HEK293 (cell line): ENCODE measurements at regions not wholly inside any gene's neighbourhood (a gene's known extent, or its start where the extent isn't known, plus 50 kb on each side); places are given as distances from the start of the nearest gene placed in this dataset.

ENCODE experiments used
- CTCF ChIA-PET: fragments of 350-600 bp; formaldehyde crosslinking; extraction: SDS; loops from one replicate; lab custom pipeline; 2021; ENCODE audit warnings: antibody characterized with exemption; lab: Yijun Ruan, JAX
- POLR2A ChIA-PET: fragments of 300-600 bp; formaldehyde crosslinking; extraction: SDS; loops from one replicate; lab custom pipeline; 2020; ENCODE audit warnings: antibody characterized with exemption, inconsistent platforms; lab: Yijun Ruan, JAX
- H3K27ac ChIP-seq: fragments of 200-500 bp; sonication (Bioruptor generic); 2 replicates; pipeline ENCODE4 v1.5.1; 2014; ENCODE audit warnings: low read depth, low read length, control low read depth, inconsistent platforms; ENCODE audit errors: extremely low read depth
- H3K36me3 ChIP-seq, 2 experiments: fragments of 200-500 bp in 1 of 2; sonication (Bioruptor generic) in 1 of 2; 1 replicate in 1 of 2; 2 replicates in 1 of 2; pipeline ENCODE4 v1.5.1; 2014 to 2017; ENCODE audit warnings: inconsistent platforms in 2 of 2, low read length in 2 of 2; ENCODE audit not compliant: control insufficient read depth in 2 of 2, insufficient read depth in 1 of 2
- H3K4me1 ChIP-seq: fragments of 200-500 bp; sonication (Bioruptor generic); 2 replicates; pipeline ENCODE4 v1.5.1; 2014; ENCODE audit warnings: mild to moderate bottlenecking, low read length, inconsistent platforms; ENCODE audit not compliant: control insufficient read depth, insufficient read depth
- H3K4me3 ChIP-seq: 2 replicates; pipeline ENCODE4 v1.5.1; 2011; ENCODE audit warnings: low read depth, mild to moderate bottlenecking, control low read depth, low read length, moderate library complexity
- H3K9me3 ChIP-seq: fragments of 200-500 bp; sonication (Bioruptor generic); 2 replicates; pipeline ENCODE4 v1.5.1; 2014; ENCODE audit warnings: low read depth, low read length, inconsistent platforms; ENCODE audit not compliant: control insufficient read depth, insufficient read depth
- GLI2 ChIP-seq: fragments of 450-650 bp; formaldehyde crosslinking; IDR thresholded peaks from 2 replicates; pipeline ENCODE4; 2017; ENCODE audit warnings: missing biosample characterization, missing genetic modification characterization, low read depth, borderline replicate concordance
- MEIS1 ChIP-seq: sonication (generic); formaldehyde crosslinking; IDR thresholded peaks from 2 replicates; pipeline ENCODE4 v1.8.1; 2022; ENCODE audit warnings: missing genetic modification reagents, mild to moderate bottlenecking, borderline replicate concordance
- REPIN1 ChIP-seq: fragments of 450-650 bp; formaldehyde crosslinking; IDR thresholded peaks from 2 replicates; pipeline ENCODE4 v1.5.1; 2017; ENCODE audit warnings: missing biosample characterization, missing genetic modification characterization, low read depth
- TRIM28 ChIP-seq: IDR thresholded peaks from 2 replicates; pipeline ENCODE4 v1.6.1; 2011; ENCODE audit warnings: low read length, control low read depth, borderline replicate concordance
- ZBTB20 ChIP-seq: fragments of 450-650 bp; formaldehyde crosslinking; IDR thresholded peaks from 2 replicates; pipeline ENCODE4 v1.5.1; 2016; ENCODE audit warnings: missing biosample characterization, missing genetic modification characterization
- ZBTB26 ChIP-seq: fragments of 450-650 bp; formaldehyde crosslinking; optimal IDR thresholded peaks from 2 replicates; pipeline ENCODE3; 2016; ENCODE audit warnings: missing biosample characterization, mild to moderate bottlenecking, missing genetic modification characterization
- ZNF174 ChIP-seq: fragments of 450-650 bp; formaldehyde crosslinking; IDR thresholded peaks from 2 replicates; pipeline ENCODE4 v1.5.0; 2017; ENCODE audit warnings: missing biosample characterization, mild to moderate bottlenecking, missing genetic modification characterization
- ZNF311 ChIP-seq: fragments of 450-650 bp; formaldehyde crosslinking; IDR thresholded peaks from 2 replicates; pipeline ENCODE4 v1.5.1; 2017; ENCODE audit warnings: missing biosample characterization, missing genetic modification characterization, borderline replicate concordance
- ZNF354C ChIP-seq: fragments of 450-650 bp; formaldehyde crosslinking; IDR thresholded peaks from 2 replicates; pipeline ENCODE4 v1.5.1; 2016; ENCODE audit warnings: missing biosample characterization, missing genetic modification characterization, low read depth, borderline replicate concordance
- ZNF473 ChIP-seq: fragments of 450-650 bp; formaldehyde crosslinking; IDR thresholded peaks from 2 replicates; pipeline ENCODE4 v1.5.1; 2017; ENCODE audit warnings: missing biosample characterization, missing genetic modification characterization
- ZNF501 ChIP-seq: fragments of 450-650 bp; formaldehyde crosslinking; IDR thresholded peaks from 2 replicates; pipeline ENCODE4 v1.5.1; 2016; ENCODE audit warnings: missing biosample characterization, missing genetic modification characterization
- ZNF530 ChIP-seq: fragments of 450-650 bp; formaldehyde crosslinking; IDR thresholded peaks from 2 replicates; pipeline ENCODE4 v1.5.1; 2016; ENCODE audit warnings: low read depth, missing biosample characterization, missing genetic modification characterization
- ZNF610 ChIP-seq: fragments of 450-650 bp; formaldehyde crosslinking; IDR thresholded peaks from 2 replicates; pipeline ENCODE4 v1.5.1; 2016; ENCODE audit warnings: missing biosample characterization, missing genetic modification characterization, borderline replicate concordance
- ZNF660 ChIP-seq: fragments of 450-650 bp; IDR thresholded peaks from 2 replicates; pipeline ENCODE4 v1.5.1; 2018; ENCODE audit warnings: missing biosample characterization, mild to moderate bottlenecking, missing genetic modification characterization
- ZNF701 ChIP-seq: fragments of 450-650 bp; formaldehyde crosslinking; IDR thresholded peaks from 2 replicates; pipeline ENCODE4 v1.5.1; 2016; ENCODE audit warnings: missing biosample characterization, missing genetic modification characterization
- ZNF768 ChIP-seq: fragments of 450-650 bp; formaldehyde crosslinking; IDR thresholded peaks from 2 replicates; pipeline ENCODE4 v1.5.1; 2018; ENCODE audit warnings: missing biosample characterization, mild to moderate bottlenecking, missing genetic modification characterization
- ZNF777 ChIP-seq: fragments of 450-650 bp; formaldehyde crosslinking; IDR thresholded peaks from 2 replicates; pipeline ENCODE4 v1.5.1; 2017; ENCODE audit warnings: missing biosample characterization, missing genetic modification characterization, borderline replicate concordance
- ZNF837 ChIP-seq: fragments of 450-650 bp; formaldehyde crosslinking; IDR thresholded peaks from 2 replicates; pipeline ENCODE4 v1.5.1; 2016; ENCODE audit warnings: missing biosample characterization, missing genetic modification characterization
- ZSCAN16 ChIP-seq: fragments of 450-650 bp; formaldehyde crosslinking; IDR thresholded peaks from 2 replicates; pipeline ENCODE4 v1.5.1; 2016; ENCODE audit warnings: missing biosample characterization, missing genetic modification characterization
- TF ChIP-seq, protein P1 (sequence below): fragments of 450-650 bp; formaldehyde crosslinking; conservative IDR thresholded peaks from 2 replicates; pipeline ENCODE4 v1.5.1; 2016; ENCODE audit warnings: low read depth, missing biosample characterization, missing genetic modification characterization
- TF ChIP-seq, protein P2 (sequence below): fragments of 450-650 bp; formaldehyde crosslinking; IDR thresholded peaks from 2 replicates; pipeline ENCODE4 v1.5.1; 2016; ENCODE audit warnings: missing biosample characterization, missing genetic modification characterization

GRCh38 chr3:8403996-8404395, 97.6 kb upstream of the LMCD1 start:
- Histone ChIP-seq H3K4me3 (no peak overlapping the region), H3K36me3 (no peaks in the 10 kb centered on the region), H3K9me3 (no peaks in the 10 kb centered on the region; the same call in 1 of the 2 replicates), H3K27ac (no peak overlapping the region), H3K4me1 (no peaks in the 10 kb centered on the region)
- TF ChIP-seq ZNF701 (tag by site-specific recombination) = no peak
- no peak for TF ChIP-seq ZNF311 (tag by site-specific recombination)
- no peak for TF ChIP-seq ZSCAN16 (tag by site-specific recombination)
- TF ChIP-seq ZBTB20 (tag by site-specific recombination) = no peak
- no peak for TF ChIP-seq ZNF777 (tag by site-specific recombination)
- TF ChIP-seq ZNF473 = no peak
- TF ChIP-seq, protein P1, sequence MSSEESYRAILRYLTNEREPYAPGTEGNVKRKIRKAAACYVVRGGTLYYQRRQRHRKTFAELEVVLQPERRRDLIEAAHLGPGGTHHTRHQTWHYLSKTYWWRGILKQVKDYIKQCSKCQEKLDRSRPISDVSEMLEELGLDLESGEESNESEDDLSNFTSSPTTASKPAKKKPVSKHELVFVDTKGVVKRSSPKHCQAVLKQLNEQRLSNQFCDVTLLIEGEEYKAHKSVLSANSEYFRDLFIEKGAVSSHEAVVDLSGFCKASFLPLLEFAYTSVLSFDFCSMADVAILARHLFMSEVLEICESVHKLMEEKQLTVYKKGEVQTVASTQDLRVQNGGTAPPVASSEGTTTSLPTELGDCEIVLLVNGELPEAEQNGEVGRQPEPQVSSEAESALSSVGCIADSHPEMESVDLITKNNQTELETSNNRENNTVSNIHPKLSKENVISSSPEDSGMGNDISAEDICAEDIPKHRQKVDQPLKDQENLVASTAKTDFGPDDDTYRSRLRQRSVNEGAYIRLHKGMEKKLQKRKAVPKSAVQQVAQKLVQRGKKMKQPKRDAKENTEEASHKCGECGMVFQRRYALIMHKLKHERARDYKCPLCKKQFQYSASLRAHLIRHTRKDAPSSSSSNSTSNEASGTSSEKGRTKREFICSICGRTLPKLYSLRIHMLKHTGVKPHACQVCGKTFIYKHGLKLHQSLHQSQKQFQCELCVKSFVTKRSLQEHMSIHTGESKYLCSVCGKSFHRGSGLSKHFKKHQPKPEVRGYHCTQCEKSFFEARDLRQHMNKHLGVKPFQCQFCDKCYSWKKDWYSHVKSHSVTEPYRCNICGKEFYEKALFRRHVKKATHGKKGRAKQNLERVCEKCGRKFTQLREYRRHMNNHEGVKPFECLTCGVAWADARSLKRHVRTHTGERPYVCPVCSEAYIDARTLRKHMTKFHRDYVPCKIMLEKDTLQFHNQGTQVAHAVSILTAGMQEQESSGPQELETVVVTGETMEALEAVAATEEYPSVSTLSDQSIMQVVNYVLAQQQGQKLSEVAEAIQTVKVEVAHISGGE (tag by site-specific recombination) = no peak
- TF ChIP-seq MEIS1 (CRISPR knock-in tag) = no peak
- TF ChIP-seq ZNF660 (tag by site-specific recombination) = no peak
- no peak for TF ChIP-seq ZNF768 (tag by site-specific recombination)
- no peak for TF ChIP-seq TRIM28
- TF ChIP-seq ZNF354C (tag by site-specific recombination) = no peak
- TF ChIP-seq REPIN1 (tag by site-specific recombination) = no peak
- ChIA-PET POLR2A (no interaction called here), CTCF (interaction anchor here (0.5 to 0.9 kb wide), 3 partner anchors 13 to 287 kb away, joined by 3 to 4 read pairs (median 4); no protein-coding TSS in a partner anchor)

GRCh38 chr3:8405144-8405543, 96.5 kb upstream of the LMCD1 start:
- ChIA-PET CTCF (interaction anchor here (0.6 to 1.2 kb wide), 2 partner anchors 12 to 276 kb away, joined by 3 read pairs; no protein-coding TSS in a partner anchor), POLR2A (interaction anchor here (0.5 kb wide), 1 partner anchor 117 kb away, joined by 11 read pairs; no protein-coding TSS in a partner anchor)
- H3K9me3 ChIP-seq = no peaks in the 10 kb centered on the region; the same call in 1 of the 2 replicates
- H3K4me3 ChIP-seq = no peak overlapping the region
- H3K27ac ChIP-seq = no peak overlapping the region
- TF ChIP-seq ZNF501 (tag by site-specific recombination) = no peak
- no peak for TF ChIP-seq GLI2 (tag by site-specific recombination)
- TF ChIP-seq ZNF660 (tag by site-specific recombination) = no peak
- TF ChIP-seq, protein P2, sequence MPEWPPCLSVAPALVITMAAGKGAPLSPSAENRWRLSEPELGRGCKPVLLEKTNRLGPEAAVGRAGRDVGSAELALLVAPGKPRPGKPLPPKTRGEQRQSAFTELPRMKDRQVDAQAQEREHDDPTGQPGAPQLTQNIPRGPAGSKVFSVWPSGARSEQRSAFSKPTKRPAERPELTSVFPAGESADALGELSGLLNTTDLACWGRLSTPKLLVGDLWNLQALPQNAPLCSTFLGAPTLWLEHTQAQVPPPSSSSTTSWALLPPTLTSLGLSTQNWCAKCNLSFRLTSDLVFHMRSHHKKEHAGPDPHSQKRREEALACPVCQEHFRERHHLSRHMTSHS (tag by site-specific recombination) = no peak
- no peak for TF ChIP-seq ZBTB26 (tag by site-specific recombination)
- TF ChIP-seq ZNF610 (tag by site-specific recombination) = no peak
- TF ChIP-seq MEIS1 (CRISPR knock-in tag) = no peak
- TF ChIP-seq ZNF174 (tag by site-specific recombination) = no peak
- no peak for TF ChIP-seq ZNF530
- no peak for TF ChIP-seq ZNF837 (tag by site-specific recombination)
- no peaks in the 10 kb centered on the region for H3K4me1 ChIP-seq
- H3K36me3 ChIP-seq = no peaks in the 10 kb centered on the region
